Hindlimb muscle (tissue), 1 donor: ENCODE measurements at regions not wholly inside any gene's neighbourhood (a gene's known extent, or its start where the extent isn't known, plus 50 kb on each side); places are given as distances from the start of the nearest gene placed in this dataset.
"Not testable (repeated sequence)": the region's sequence is repeated elsewhere in the genome, so short reads cannot be mapped to it uniquely, and the experiment has no call there.

Source experiments
- DNase-seq: peaks from one replicate; pipeline ENCODE4 v3.0.0-alpha.2; 2013

GRCh38 chr5:28463728-28464127 is 1425.3 kb upstream of the CDH9 start:
- no peak for DNase-seq

- DNase-seq, result no peak
These were observed 1413.1 kb upstream of the CDH9 start for GRCh38 chr5:28451483-28451882.

- DNase-seq, result no peak
These were observed 1412.6 kb upstream of the CDH9 start for GRCh38 chr5:28450997-28451396.

DNA sequence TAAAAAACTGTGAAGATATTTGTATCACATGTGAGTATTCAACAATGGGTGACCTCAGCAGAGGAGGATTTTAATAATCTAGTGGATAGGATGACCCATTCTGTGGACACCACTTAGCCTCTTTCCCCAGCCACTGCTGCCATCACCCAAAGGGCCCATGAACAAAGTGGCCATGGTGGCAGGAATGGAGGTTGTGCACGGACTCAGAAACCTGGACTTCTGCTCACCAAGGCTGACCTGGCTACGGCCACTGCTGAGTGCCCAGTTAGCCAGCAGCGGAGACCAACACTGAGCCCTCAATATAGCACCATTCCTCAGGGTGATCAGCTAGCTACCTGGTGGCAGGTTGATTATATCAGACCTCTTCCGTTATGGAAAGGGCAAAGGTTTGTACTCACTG is 1410.4 kb upstream of the CDH9 start:
- no peak for DNase-seq

DNA sequence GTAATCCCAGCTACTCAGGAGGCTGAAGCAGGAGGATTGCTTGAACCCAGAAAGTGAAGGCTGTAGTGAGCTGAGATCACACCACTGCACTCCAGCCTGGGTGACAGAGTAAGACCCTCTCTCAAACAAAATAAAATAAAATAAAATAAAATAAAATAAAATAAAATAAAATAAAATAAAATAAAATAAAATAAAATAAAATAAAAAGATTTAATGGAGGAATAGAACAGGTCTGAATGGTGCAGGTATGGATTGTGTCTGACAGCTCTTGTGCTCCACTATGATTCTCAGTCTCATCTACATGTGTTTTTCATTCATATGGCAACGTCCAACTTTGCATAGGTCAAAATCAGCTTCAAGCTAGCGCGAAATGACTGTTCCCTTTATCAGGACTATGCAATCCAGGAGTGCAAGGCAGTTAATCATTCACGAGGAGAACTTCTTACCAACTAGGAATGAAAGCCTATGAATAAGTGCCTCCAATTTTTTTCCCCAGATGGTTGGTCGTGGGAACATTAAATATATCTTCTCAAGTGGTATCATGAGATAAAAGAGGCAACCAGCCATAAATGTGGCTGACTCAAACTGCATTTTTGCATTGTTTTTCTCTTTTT is 1392.3 kb upstream of the CDH9 start:
- no peak for DNase-seq

DNA sequence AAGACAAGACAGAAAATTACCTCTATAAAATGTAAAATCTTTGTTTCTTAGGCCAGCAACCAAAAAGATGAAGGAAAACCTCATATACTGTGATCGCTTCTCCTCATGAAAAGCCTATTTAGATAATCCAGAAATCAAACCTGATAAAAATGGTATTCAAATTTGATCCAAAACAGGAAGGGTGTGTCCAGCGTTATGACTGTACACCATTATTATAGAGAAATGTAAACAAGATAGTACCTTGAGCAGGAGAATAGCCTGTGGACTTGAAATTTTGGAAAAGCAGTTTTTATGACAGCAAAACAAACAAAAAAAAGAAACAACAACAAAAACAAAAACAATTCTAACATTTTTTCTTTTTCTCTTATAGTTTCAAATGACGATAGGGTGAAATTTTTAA is 1382.8 kb upstream of the CDH9 start:
- DNase-seq, result no peak

DNA sequence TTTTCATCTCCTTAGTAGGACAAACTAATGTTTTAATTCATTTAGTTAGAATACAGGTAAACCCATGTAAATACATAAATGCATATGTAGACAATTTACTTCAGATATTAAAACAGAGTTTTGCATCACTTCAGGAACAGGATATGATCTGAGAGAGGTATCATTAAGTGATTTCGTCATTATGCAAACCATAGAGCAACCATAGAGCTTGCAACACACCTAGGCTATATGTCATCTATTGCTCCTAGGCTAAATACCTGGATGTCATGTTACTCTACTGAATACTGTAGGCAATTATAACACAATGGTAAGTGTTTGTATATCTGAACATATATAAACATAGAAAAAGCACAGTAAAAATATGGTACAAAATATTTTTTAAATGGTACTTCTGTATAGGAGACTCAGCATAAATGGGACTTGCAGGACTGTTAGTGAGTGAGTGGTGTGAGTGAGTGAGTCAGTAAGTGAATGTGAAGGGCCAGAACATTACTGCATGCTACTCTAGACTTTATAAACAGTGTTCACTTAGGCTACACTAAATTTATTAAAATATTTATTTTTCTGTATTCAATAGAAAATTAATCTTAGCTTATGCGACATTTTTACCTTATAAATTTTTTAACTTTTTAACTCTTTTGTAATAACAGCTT is 1377.5 kb upstream of the CDH9 start:
- no peak for DNase-seq

GRCh38 chr5:28414619-28415018 is 1376.2 kb upstream of the CDH9 start:
- DNase-seq, result no peak

- DNase-seq, result no peak
These were observed 1370.3 kb upstream of the CDH9 start for GRCh38 chr5:28408651-28409050.

GRCh38 chr5:28408186-28408585 is 1369.8 kb upstream of the CDH9 start:
- no peak for DNase-seq

DNA sequence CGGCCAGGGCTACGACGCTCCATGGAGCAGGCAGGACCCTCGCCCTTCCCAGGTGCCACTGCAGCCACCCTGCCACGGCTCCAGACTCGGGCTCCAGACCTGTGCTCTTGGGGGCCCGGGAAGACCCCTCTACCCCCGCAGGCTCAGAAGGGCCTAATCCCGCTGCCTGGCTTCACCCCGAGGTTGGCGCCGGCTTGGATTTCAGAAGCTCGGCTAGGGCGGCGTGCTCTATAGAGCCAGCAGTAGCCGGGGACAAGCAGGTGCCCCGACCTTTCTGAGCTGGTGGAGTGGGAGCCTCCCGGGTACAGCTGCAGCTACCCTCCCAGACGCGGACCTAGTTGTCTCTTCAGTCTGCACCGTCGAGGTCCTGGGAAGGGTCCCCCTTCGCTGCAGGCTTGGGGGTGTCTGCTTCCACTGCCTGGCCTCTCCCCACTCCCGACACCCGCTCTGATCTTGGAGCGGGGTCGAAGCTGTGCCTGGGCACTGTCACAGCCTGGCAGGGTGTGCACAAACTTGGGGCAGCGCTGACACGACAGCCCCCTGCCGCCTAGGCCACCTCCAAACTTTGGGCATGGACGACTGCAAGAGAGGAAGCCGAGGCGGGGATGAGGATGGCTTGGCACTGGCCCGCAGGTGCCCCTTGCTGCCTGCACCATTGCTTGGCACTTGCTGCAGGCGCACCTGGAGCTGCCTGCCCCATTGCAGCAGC is 1366.1 kb upstream of the CDH9 start:
- no peak for DNase-seq

DNA sequence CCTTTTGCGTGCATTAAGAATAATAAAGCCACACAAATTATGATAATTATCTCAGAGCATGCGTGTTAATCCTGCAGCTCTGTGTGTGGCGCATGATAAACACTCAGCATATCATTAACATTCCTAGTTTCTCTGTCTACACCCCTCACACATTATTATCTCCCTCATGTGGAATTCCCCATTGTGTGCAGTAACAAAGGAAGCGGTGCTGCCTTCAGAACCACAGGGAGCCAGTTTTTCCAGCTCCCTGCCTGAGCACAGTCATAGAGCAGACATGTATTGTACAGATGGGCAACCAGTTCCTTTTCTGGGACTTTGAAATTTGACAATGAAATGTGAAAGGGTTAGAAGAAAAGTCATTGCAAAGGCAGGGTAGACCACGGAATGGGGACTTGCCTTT is 1365.5 kb upstream of the CDH9 start:
- no peak for DNase-seq

- DNase-seq, result no peak
These were observed 1364.4 kb upstream of the CDH9 start for GRCh38 chr5:28402590-28403301.

DNA sequence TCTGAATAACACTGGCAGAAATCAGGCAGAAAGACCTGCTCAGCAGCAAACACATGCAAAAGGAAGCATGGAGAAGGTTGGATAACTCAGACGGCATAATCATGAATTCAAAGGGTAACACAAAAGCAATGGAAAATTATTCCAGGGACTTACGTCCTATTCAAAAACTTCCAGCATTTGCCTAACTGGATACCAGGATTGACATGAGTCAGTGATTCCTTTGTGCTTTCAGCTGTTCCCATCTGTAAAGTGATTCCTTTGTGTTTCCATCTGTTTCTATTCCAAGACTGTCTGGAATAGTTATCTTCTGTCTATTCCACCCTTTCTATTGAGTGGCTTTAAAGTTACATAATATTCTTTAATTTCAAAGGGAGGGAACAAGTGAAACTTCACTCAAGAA is 1361.7 kb upstream of the CDH9 start:
- peak; percentile 19 for DNase-seq

DNA sequence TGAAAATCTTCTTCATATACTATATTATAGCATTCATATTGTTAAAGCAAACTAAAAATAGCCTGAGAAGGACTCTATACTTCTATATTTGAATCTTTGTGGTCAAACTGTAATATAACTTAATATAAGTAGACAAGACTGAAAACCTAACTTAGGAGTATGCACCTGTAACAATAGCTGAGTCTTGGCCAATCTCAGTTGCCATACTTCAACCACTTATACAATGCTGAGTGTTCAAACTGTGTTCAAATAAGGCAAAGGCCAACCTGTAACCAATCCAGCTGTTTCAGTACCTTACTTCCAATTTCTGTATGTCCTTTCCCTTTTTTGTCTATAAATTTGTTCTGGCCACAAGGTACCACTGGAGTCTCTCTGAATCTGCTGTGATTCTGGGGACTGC is 1360.8 kb upstream of the CDH9 start:
- no peak for DNase-seq

DNA sequence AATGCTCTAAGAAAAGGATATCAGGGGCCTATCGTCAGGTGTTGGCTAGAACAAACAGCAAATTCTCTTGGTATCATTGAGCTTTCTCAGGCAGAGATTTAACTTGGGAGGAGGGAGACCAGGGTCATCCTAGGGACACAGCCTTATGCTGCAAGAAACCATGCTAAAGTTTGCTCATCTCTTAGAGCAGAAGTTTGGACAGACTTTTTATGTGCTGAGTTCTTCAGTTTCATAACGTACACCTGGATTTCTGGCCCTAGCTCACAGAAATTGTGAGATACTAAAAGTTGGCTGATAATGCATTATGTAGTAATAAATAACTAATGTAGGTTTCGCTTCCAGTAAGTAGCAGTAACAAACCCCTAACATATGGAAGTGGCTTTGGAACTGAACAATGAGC is 1359.8 kb upstream of the CDH9 start:
- DNase-seq, result no peak

DNA sequence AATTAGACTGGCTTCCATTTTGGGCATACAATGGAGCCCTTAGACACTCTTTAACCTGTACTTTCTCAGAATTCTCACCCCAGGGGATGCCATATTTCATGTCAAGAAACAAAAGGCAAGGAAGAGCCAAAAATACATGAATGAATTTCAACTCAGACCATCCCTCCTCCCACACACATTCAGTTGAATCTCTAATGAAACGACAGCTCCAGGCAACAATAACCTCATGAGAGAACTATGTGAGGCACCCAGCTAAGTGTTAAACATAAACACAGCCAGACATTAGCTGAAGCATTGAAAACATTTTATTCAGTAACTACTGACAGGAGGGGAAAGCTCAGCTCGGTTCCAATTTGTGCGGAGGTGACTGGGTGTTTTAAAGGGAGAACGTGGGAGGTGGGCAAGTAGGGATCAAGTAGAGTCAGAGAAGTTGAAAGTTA is 1359.1 kb upstream of the CDH9 start:
- no peak for DNase-seq

- DNase-seq, result no peak
These were observed 1352.9 kb upstream of the CDH9 start for GRCh38 chr5:28391277-28391676.

GRCh38 chr5:28390341-28390740 is 1352.0 kb upstream of the CDH9 start:
- DNase-seq, result no peak

- not testable (repeated sequence) for DNase-seq
These were observed 1351.3 kb upstream of the CDH9 start for GRCh38 chr5:28389727-28390126.

GRCh38 chr5:28388428-28388827 is 1350.0 kb upstream of the CDH9 start:
- no peak for DNase-seq

- no peak for DNase-seq
These were observed 1348.3 kb upstream of the CDH9 start for GRCh38 chr5:28386712-28387111.

GRCh38 chr5:28380167-28380566 is 1341.8 kb upstream of the CDH9 start:
- DNase-seq, result no peak
